ENCODE measurements at regions not wholly inside any gene's neighbourhood (a gene's known extent, or its start where the extent isn't known, plus 50 kb on each side); places are given as distances from the start of the nearest gene placed in this dataset.

GRCh38 chr1:109826446-109826845 lies 62.7 kb upstream of the EPS8L3 start:
- no peak for DNase-seq

- no peak for DNase-seq
Measured at GRCh38 chr1:109824349-109825115, 60.8 kb upstream of the EPS8L3 start.

GRCh38 chr1:109823543-109824348 lies 60.0 kb upstream of the EPS8L3 start:
- DNase-seq = no peak

GRCh38 chr1:109822749-109823542 lies 59.2 kb upstream of the EPS8L3 start:
- DNase-seq = peak; percentile 53

GRCh38 chr1:109821831-109822745 lies 58.4 kb upstream of the EPS8L3 start:
- DNase-seq = no peak

- peak; percentile 75 for DNase-seq
Measured at GRCh38 chr1:109821221-109821669, 57.5 kb upstream of the EPS8L3 start.

GRCh38 chr1:109819906-109820305 lies 56.2 kb upstream of the EPS8L3 start:
- DNase-seq = no peak

GRCh38 chr1:109818988-109819764 lies 55.5 kb upstream of the EPS8L3 start:
- DNase-seq = no peak

- DNase-seq = no peak
Measured at GRCh38 chr1:109818271-109818987, 54.7 kb upstream of the EPS8L3 start.

GRCh38 chr1:109817881-109818270 lies 54.2 kb upstream of the EPS8L3 start:
- DNase-seq = no peak

GRCh38 chr1:109816975-109817535 lies 53.3 kb upstream of the EPS8L3 start:
- DNase-seq = no peak

GRCh38 chr1:109816175-109816811 lies 52.6 kb upstream of the EPS8L3 start:
- DNase-seq = no peak

GRCh38 chr1:109815809-109816174 lies 52.1 kb upstream of the EPS8L3 start:
- DNase-seq = no peak

- DNase-seq = no peak
Measured at GRCh38 chr1:109814993-109815786, 51.5 kb upstream of the EPS8L3 start.

GRCh38 chr1:109814223-109814622 lies 50.5 kb upstream of the EPS8L3 start:
- no peak for DNase-seq
